ENCODE measurements at regions not wholly inside any gene's neighbourhood (a gene's known extent, or its start where the extent isn't known, plus 50 kb on each side); places are given as distances from the start of the nearest gene placed in this dataset.

GRCh38 chr4:108567831-108568230, 52.5 kb upstream of the RPL34 start:
- no peak for DNase-seq

GRCh38 chr4:108561116-108561515, 59.3 kb upstream of the RPL34 start:
- no peak for DNase-seq

GRCh38 chr4:108560616-108561015, 59.8 kb upstream of the RPL34 start:
- no peak for DNase-seq

GRCh38 chr4:108559911-108560310, 60.5 kb upstream of the RPL34 start:
- no peak for DNase-seq

- no peak for DNase-seq
Observed at GRCh38 chr4:108559068-108559793, 61.1 kb upstream of the RPL34 start.

GRCh38 chr4:108556588-108557200, 63.7 kb upstream of the RPL34 start:
- no peak for DNase-seq

GRCh38 chr4:108556166-108556565, 64.2 kb upstream of the RPL34 start:
- no peak for DNase-seq

GRCh38 chr4:108555701-108556100, 64.7 kb upstream of the RPL34 start:
- DNase-seq = no peak

- no peak for DNase-seq
Observed at GRCh38 chr4:108547682-108548081, 72.7 kb upstream of the RPL34 start.

- no peak for DNase-seq
Observed at GRCh38 chr4:108546728-108547127, 73.6 kb upstream of the RPL34 start.

GRCh38 chr4:108544481-108544880, 75.9 kb upstream of the RPL34 start:
- no peak for DNase-seq

GRCh38 chr4:108543359-108543968, 76.9 kb upstream of the RPL34 start:
- DNase-seq = no peak

- DNase-seq = no peak
Observed at GRCh38 chr4:108540536-108540935, 79.8 kb upstream of the RPL34 start.

GRCh38 chr4:108536577-108536976, 83.8 kb upstream of the RPL34 start:
- DNase-seq = no peak

GRCh38 chr4:108535757-108536156, 84.6 kb upstream of the RPL34 start:
- DNase-seq = no peak

- no peak for DNase-seq
Observed at GRCh38 chr4:108533876-108534275, 86.5 kb upstream of the RPL34 start.

- no peak for DNase-seq
Observed at GRCh38 chr4:108533245-108533844, 87.0 kb upstream of the RPL34 start.

- DNase-seq = no peak
Observed at GRCh38 chr4:108532738-108533137, 87.6 kb upstream of the RPL34 start.

- DNase-seq = no peak
Observed at GRCh38 chr4:108532187-108532586, 88.2 kb upstream of the RPL34 start.

GRCh38 chr4:108531461-108531860, 88.9 kb upstream of the RPL34 start:
- no peak for DNase-seq

GRCh38 chr4:108529984-108530905, 90.1 kb upstream of the RPL34 start:
- no peak for DNase-seq

GRCh38 chr4:108529102-108529501, 91.3 kb upstream of the RPL34 start:
- DNase-seq = no peak

- DNase-seq = no peak
Observed at GRCh38 chr4:108527723-108528122, 92.7 kb upstream of the RPL34 start.
